ENCODE measurements at regions not wholly inside any gene's neighbourhood (a gene's known extent, or its start where the extent isn't known, plus 50 kb on each side); places are given as distances from the start of the nearest gene placed in this dataset.

GRCh38 chr10:35926846-35927245, 284.8 kb upstream of the FZD8 start:
- H3K4me3 ChIP-seq (replicated peaks; ENCODE audit: low read depth, low read length), result no peak overlapping the region
- no peaks in the 10 kb centered on the region for H3K36me3 ChIP-seq (ENCODE audit: control insufficient read depth, insufficient read depth, low read length)
- TF ChIP-seq CTCF (IDR thresholded peaks at IDR 0.05; ENCODE audit: insufficient read depth, low read length, poor library complexity, severe bottlenecking), result no peak
- H3K27me3 ChIP-seq (replicated peaks; ENCODE audit: control insufficient read depth, insufficient read depth, low read length), result no peaks in the 10 kb centered on the region
- DNase-seq (ENCODE audit: extremely low read depth, insufficient read length), result no peak

DNA sequence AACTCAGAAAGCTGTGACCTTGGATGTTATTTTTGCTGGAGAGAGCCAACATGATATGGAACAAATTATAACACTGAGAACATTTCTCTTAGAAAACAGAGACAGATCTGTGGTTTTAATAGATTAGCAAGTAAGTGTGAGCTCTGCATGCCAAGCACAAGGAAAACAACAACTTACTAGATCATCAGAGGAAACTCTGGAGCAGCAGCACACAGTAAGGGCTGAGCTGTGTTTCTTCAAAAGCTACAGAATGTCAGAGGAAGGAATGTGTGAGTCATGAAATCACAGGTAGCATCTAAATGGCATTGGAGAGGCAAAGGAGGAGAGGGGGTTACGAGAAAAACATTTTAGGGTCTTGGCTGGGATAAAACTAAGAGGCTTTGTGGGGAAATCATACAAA, 283.4 kb upstream of the FZD8 start:
- Histone ChIP-seq H3K36me3 (ENCODE audit: control insufficient read depth, insufficient read depth, low read length) (no peaks in the 10 kb centered on the region), H3K27me3 (replicated peaks; ENCODE audit: control insufficient read depth, insufficient read depth, low read length) (no peaks in the 10 kb centered on the region), H3K4me3 (replicated peaks; ENCODE audit: low read depth, low read length) (no peak overlapping the region)
- no peak for DNase-seq (ENCODE audit: extremely low read depth, insufficient read length)
- no peak for TF ChIP-seq CTCF (IDR thresholded peaks at IDR 0.05; ENCODE audit: insufficient read depth, low read length, poor library complexity, severe bottlenecking)

DNA sequence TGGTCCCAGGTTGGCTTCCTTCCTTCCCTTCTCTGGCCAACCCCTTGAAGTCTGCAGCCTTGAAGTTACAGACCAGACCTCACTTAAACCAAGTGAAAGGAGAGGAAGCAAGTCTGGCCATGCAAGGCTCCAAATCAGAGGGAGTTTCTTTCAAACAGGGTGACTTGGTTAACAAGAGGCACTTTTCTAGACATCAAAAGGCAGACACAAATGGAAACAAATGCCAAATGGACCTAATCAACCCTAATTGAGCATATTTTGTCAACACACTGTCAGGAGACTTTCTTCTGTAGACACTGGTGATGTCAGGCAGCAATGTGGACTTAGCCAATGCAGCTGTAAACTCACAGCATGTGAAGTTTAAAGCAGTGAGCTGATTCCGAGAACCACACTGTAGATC, 282.7 kb upstream of the FZD8 start:
- Histone ChIP-seq H3K4me3 (replicated peaks; ENCODE audit: low read depth, low read length) (no peak overlapping the region), H3K27me3 (replicated peaks; ENCODE audit: control insufficient read depth, insufficient read depth, low read length) (no peaks in the 10 kb centered on the region), H3K36me3 (ENCODE audit: control insufficient read depth, insufficient read depth, low read length) (no peaks in the 10 kb centered on the region)
- DNase-seq (ENCODE audit: extremely low read depth, insufficient read length), result no peak
- no peak for TF ChIP-seq CTCF (IDR thresholded peaks at IDR 0.05; ENCODE audit: insufficient read depth, low read length, poor library complexity, severe bottlenecking)

DNA sequence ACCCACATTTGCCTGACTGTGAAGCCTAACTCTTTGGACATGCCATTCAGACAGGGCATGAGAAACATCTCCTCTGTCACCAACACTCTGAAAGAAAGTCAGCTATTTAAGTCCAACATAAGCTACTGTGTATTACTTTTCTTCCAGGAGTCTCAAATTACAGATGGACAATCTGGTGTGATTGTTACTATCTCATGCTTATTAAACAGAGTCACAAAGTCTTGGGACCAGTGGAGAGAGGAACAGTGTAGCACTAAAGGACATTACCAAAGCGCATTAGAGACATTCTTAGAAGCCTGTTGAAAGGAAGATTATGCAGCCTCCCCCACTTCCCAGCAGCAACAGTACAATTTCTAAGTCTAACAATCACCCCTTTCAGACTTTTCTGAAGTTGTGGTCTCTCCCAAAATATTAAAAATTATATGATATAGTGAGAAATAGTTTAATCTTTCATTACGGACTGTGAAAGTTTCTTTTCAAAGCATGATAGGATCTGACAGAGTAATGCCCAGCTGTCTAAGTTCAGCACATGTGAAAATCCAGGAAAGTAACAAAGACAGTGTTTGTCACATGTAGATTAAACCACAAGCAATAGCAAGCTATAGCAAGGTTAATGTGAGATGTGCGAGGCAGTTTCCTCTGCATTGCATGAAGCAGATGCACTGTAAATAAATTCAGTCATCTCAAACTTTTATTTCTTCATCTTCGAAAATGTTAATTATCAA, 280.9 kb upstream of the FZD8 start:
- DNase-seq (ENCODE audit: extremely low read depth, insufficient read length), result no peak
- TF ChIP-seq CTCF (IDR thresholded peaks at IDR 0.05; ENCODE audit: insufficient read depth, low read length, poor library complexity, severe bottlenecking), result no peak
- Histone ChIP-seq H3K36me3 (ENCODE audit: control insufficient read depth, insufficient read depth, low read length) (no peaks in the 10 kb centered on the region), H3K4me3 (replicated peaks; ENCODE audit: low read depth, low read length) (no peak overlapping the region), H3K27me3 (replicated peaks; ENCODE audit: control insufficient read depth, insufficient read depth, low read length) (no peaks in the 10 kb centered on the region)

DNA sequence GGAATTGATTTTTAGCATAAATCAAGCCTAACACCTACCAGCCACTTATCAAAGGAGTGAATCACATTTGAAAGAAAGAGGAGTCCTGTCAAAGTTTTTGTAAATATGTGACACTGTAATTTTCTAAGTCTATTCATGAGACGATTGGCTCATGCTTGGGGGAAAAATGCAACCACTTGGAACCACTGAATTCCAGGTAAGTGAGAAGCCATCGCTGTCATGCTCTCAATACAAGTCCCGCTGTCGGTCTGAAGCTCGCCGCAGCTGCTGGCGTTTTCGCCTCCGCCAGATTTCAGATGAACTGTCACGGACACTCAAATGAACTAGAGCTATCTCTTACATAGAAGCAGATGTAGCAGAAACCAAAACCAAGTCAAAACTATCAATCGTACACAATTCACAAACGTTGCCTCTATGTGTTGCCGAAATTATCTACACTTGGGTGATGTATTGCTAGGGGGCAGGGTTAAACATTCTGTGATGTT, 279.8 kb upstream of the FZD8 start:
- no peaks in the 10 kb centered on the region for H3K27me3 ChIP-seq (replicated peaks; ENCODE audit: control insufficient read depth, insufficient read depth, low read length)
- H3K4me3 ChIP-seq (replicated peaks; ENCODE audit: low read depth, low read length), result no peak overlapping the region
- no peak for DNase-seq (ENCODE audit: extremely low read depth, insufficient read length)
- TF ChIP-seq CTCF (IDR thresholded peaks at IDR 0.05; ENCODE audit: insufficient read depth, low read length, poor library complexity, severe bottlenecking), result no peak
- H3K36me3 ChIP-seq (ENCODE audit: control insufficient read depth, insufficient read depth, low read length), result no peaks in the 10 kb centered on the region

DNA sequence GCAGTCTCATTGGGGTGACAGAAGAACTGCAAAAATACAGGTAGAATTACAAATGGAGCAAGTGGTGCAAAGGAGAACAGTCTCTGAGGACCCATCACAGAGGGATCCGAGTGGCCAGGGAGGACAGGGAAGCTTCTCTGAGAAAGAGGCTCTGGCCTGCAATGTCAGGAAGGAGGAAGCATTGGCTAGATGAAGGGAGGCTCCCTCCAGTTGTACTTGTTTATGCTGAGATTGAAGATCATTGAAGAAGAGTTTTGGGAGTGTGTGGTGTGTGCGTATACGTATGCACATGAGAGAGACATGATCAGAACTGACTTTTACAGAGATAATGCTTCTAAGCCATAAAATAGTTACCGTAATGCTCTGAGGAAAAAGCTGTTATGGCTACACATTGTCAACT, 274.7 kb upstream of the FZD8 start:
- no peak for DNase-seq (ENCODE audit: extremely low read depth, insufficient read length)
- H3K27me3 ChIP-seq (replicated peaks; ENCODE audit: control insufficient read depth, insufficient read depth, low read length), result no peaks in the 10 kb centered on the region
- H3K36me3 ChIP-seq (ENCODE audit: control insufficient read depth, insufficient read depth, low read length), result no peaks in the 10 kb centered on the region
- no peak overlapping the region for H3K4me3 ChIP-seq (replicated peaks; ENCODE audit: low read depth, low read length)
- no peak for TF ChIP-seq CTCF (IDR thresholded peaks at IDR 0.05; ENCODE audit: insufficient read depth, low read length, poor library complexity, severe bottlenecking)
